K562 (cell line): ENCODE measurements at regions not wholly inside any gene's neighbourhood (a gene's known extent, or its start where the extent isn't known, plus 50 kb on each side); places are given as distances from the start of the nearest gene placed in this dataset.

ENCODE experiments used
- ARID1B ChIP-seq: fragments of 450-650 bp; IDR thresholded peaks from 2 replicates; pipeline ENCODE4 v1.6.1; 2016; ENCODE audit warnings: antibody characterized with exemption, mild to moderate bottlenecking, inconsistent platforms
- ETV6 ChIP-seq, 3 experiments: fragments of 150-350 bp in 1 of 3; sonication (generic) in 1 of 3; formaldehyde crosslinking in 1 of 3; IDR thresholded peaks; 2 replicates each; pipeline versions ENCODE4 v1.6.1 to v1.8.0; 2014 to 2022; ENCODE audit warnings: borderline replicate concordance in 2 of 3, low read depth in 2 of 3, antibody characterized with exemption in 1 of 3, low read length in 1 of 3, mild to moderate bottlenecking in 1 of 3, missing genetic modification reagents in 1 of 3
- EZH2 ChIP-seq: IDR thresholded peaks from 2 replicates; pipeline ENCODE4 v1.6.1; 2012; ENCODE audit warnings: low read depth, mild to moderate bottlenecking, inconsistent platforms, low read length, borderline replicate concordance
- POLR2AphosphoS5 ChIP-seq: IDR thresholded peaks from 2 replicates; pipeline ENCODE4 v1.6.1; 2011; ENCODE audit warnings: mild to moderate bottlenecking, low read depth, low read length, moderate library complexity; ENCODE audit not compliant: control insufficient read depth, insufficient read depth
- TCF3 ChIP-seq: sonication (generic); formaldehyde crosslinking; IDR thresholded peaks from 2 replicates; pipeline ENCODE4 v1.4.0; 2020; ENCODE audit warnings: mild to moderate bottlenecking, missing genetic modification reagents
- TCF7 ChIP-seq: sonication (generic); IDR thresholded peaks from 2 replicates; pipeline ENCODE4 v1.6.1; 2016; ENCODE audit warnings: antibody characterized with exemption, borderline replicate concordance
- ZC3H4 ChIP-seq: sonication (generic); formaldehyde crosslinking; IDR thresholded peaks from 2 replicates; pipeline ENCODE4 v1.9.0; 2021; ENCODE audit warnings: missing genetic modification reagents, borderline replicate concordance
- ZNF518B ChIP-seq: fragments of 250-450 bp; sonication (Bioruptor Pico); IDR thresholded peaks from 2 replicates; pipeline ENCODE4 v1.5.0; 2021; ENCODE audit warnings: mild to moderate bottlenecking, moderate library complexity
- ZNF699 ChIP-seq: fragments of 250-450 bp; sonication (Bioruptor Pico); IDR thresholded peaks from 2 replicates; pipeline ENCODE4 v1.8.0; 2021; ENCODE audit warnings: mild to moderate bottlenecking, moderate library complexity; ENCODE audit not compliant: insufficient replicate concordance
- TF ChIP-seq, protein P1 (sequence below): sonication (generic); formaldehyde crosslinking; IDR thresholded peaks from 2 replicates; pipeline ENCODE4 v1.8.1; 2022; ENCODE audit warnings: missing genetic modification reagents
- TF ChIP-seq, protein P2 (sequence below): sonication (generic); formaldehyde crosslinking; IDR thresholded peaks from 2 replicates; pipeline ENCODE4 v1.8.0; 2022; ENCODE audit warnings: missing genetic modification reagents, mild to moderate bottlenecking, borderline replicate concordance
- TF ChIP-seq, protein P3 (sequence below), 3 experiments: IDR thresholded peaks in 2 of 3; conservative IDR thresholded peaks in 1 of 3; 2 replicates each; pipeline ENCODE4 v1.5.1; 2011 to 2012; ENCODE audit warnings: low read length in 3 of 3, mild to moderate bottlenecking in 3 of 3, control low read depth in 2 of 3, improper control_type of control experiment in 1 of 3, inconsistent platforms in 1 of 3, low read depth in 1 of 3, mixed read lengths in 1 of 3, moderate library complexity in 1 of 3; ENCODE audit not compliant: insufficient read depth in 2 of 3

DNA sequence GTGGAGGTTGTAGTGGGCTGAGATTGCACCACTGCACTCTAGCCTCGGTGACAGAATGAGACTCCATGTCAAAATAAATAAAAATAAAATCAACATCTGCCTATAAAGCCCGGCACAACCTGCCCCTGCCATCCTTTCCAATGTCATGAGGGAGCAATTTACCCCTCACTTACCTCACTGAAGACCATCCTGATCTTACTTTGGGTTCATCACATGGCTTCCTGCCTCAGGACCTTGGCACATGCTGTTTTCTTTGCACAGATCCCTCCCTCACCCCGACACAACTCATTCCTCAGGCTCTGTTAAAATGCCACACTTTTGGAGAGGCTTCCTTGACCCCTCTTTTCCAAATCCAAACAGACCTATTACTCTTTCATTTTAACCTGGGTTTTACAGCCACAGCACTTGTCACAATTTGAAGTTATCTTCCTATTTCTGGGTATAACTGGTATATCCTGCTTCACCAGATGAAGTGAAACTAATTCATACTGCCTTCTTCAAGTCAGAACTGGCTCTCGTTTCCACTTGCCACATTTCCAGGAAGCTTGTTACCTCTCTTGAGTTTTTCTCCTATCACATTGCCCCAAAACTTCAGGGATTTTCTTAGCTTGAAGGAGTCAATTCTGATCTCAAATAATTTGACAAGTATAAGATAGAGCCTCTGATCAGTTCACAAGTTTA is 69.3 kb upstream of the PARD3 start:
- TF ChIP-seq TCF3 (CRISPR knock-in tag) = no peak
- TF ChIP-seq EZH2 = no peak
- no peak for TF ChIP-seq POLR2AphosphoS5
- TF ChIP-seq ETV6 (IDR thresholded peaks at IDR 0.05; ENCODE audit: borderline replicate concordance in 1 of 2, low read depth in 2 of 2, low read length in 1 of 2) = no peak
- no peak for TF ChIP-seq ETV6 (CRISPR knock-in tag; IDR thresholded peaks at IDR 0.05; ENCODE audit: borderline replicate concordance)
- TF ChIP-seq ZNF518B (CRISPR knock-in tag) = no peak
- no peak for TF ChIP-seq ARID1B
- no peak for TF ChIP-seq ZNF699
- TF ChIP-seq, protein P1, sequence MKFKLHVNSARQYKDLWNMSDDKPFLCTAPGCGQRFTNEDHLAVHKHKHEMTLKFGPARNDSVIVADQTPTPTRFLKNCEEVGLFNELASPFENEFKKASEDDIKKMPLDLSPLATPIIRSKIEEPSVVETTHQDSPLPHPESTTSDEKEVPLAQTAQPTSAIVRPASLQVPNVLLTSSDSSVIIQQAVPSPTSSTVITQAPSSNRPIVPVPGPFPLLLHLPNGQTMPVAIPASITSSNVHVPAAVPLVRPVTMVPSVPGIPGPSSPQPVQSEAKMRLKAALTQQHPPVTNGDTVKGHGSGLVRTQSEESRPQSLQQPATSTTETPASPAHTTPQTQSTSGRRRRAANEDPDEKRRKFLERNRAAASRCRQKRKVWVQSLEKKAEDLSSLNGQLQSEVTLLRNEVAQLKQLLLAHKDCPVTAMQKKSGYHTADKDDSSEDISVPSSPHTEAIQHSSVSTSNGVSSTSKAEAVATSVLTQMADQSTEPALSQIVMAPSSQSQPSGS = no peak
- no peak for TF ChIP-seq TCF7
- no peak for TF ChIP-seq ZC3H4 (CRISPR knock-in tag)
- TF ChIP-seq, protein P2, sequence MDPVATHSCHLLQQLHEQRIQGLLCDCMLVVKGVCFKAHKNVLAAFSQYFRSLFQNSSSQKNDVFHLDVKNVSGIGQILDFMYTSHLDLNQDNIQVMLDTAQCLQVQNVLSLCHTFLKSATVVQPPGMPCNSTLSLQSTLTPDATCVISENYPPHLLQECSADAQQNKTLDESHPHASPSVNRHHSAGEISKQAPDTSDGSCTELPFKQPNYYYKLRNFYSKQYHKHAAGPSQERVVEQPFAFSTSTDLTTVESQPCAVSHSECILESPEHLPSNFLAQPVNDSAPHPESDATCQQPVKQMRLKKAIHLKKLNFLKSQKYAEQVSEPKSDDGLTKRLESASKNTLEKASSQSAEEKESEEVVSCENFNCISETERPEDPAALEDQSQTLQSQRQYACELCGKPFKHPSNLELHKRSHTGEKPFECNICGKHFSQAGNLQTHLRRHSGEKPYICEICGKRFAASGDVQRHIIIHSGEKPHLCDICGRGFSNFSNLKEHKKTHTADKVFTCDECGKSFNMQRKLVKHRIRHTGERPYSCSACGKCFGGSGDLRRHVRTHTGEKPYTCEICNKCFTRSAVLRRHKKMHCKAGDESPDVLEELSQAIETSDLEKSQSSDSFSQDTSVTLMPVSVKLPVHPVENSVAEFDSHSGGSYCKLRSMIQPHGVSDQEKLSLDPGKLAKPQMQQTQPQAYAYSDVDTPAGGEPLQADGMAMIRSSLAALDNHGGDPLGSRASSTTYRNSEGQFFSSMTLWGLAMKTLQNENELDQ = no peak
- TF ChIP-seq, protein P3, sequence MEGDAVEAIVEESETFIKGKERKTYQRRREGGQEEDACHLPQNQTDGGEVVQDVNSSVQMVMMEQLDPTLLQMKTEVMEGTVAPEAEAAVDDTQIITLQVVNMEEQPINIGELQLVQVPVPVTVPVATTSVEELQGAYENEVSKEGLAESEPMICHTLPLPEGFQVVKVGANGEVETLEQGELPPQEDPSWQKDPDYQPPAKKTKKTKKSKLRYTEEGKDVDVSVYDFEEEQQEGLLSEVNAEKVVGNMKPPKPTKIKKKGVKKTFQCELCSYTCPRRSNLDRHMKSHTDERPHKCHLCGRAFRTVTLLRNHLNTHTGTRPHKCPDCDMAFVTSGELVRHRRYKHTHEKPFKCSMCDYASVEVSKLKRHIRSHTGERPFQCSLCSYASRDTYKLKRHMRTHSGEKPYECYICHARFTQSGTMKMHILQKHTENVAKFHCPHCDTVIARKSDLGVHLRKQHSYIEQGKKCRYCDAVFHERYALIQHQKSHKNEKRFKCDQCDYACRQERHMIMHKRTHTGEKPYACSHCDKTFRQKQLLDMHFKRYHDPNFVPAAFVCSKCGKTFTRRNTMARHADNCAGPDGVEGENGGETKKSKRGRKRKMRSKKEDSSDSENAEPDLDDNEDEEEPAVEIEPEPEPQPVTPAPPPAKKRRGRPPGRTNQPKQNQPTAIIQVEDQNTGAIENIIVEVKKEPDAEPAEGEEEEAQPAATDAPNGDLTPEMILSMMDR (IDR thresholded peaks at IDR 0.05 in 2 of 3, conservative IDR thresholded peaks at IDR 0.05 in 1 of 3; ENCODE audit: insufficient read depth in 2 of 3, low read depth in 1 of 3, low read length in 3 of 3) = no peak
